ENCODE measurements at regions not wholly inside any gene's neighbourhood (a gene's known extent, or its start where the extent isn't known, plus 50 kb on each side); places are given as distances from the start of the nearest gene placed in this dataset.

DNA sequence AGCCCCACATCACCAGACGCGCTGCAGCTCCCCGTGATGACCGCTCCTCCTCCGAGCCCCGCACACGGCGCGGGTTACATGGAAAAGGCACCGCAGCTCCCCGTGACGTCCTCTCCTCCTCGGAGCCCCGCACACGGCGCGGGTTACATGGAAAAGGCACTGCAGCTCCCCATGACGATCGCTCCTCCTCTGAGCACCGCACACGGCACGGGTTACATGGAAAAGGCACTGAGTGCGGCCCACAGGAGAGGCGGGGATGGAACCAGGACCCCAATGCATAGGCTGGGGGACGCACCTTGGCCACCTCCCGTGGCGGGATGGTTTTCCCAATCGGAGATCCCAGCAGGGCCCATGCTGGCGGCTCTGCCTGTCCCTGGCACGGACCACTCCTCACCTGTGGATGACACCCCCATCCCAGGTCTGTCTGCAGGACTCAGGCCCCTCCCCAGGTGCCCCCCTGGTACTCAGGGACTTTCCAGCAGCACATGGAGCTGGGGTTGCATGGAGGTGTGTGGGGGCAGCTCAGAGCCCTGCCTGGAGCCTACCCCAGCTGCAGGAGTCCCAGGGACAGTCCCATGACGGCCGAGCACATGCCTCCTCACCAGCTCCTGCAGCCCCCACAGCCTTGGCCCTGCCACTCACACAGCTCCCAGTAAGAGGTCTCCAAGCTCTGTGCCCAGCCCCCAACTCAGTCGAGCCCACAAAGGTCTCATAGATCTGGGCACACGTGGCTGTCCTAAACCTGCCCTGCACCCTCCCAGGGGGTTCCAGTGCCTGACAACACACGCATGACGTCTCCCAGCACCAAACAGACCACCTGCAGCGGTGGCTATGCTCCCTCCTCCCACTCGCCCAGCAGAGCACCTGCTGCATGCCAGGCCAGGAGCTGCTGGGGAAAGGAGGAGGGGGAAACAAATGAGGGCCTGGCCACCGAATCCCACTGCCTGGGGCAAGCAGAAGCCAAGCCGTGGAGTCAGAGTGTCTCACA, 166.6 kb downstream of the BRD1 start:
- no peaks in the 10 kb centered on the region for H3K9me3 ChIP-seq (ENCODE audit: low read depth)
- no peaks in the 10 kb centered on the region for H3K36me3 ChIP-seq (ENCODE audit: low read depth)
- H3K79me2 ChIP-seq (ENCODE audit: insufficient read depth), result no peaks in the 10 kb centered on the region
- no peaks in the 10 kb centered on the region for H3F3A ChIP-seq (ENCODE audit: insufficient read depth)
- TF ChIP-seq EZH2 (IDR thresholded peaks at IDR 0.05; ENCODE audit: insufficient read depth, poor library complexity, severe bottlenecking) (no peak), EZH2phosphoT487 (IDR thresholded peaks at IDR 0.05; ENCODE audit: insufficient read depth, low read depth) (no peak)
- DNase-seq, result no peak
- no peak overlapping the region for H3K4me2 ChIP-seq (ENCODE audit: unreplicated experiment)
- H3K9ac ChIP-seq, result no peak overlapping the region
- no peak overlapping the region for H3K4me3 ChIP-seq
- no peaks in the 10 kb centered on the region for H4K20me1 ChIP-seq (ENCODE audit: insufficient read depth)
- in situ Hi-C loops (cut with MboI), result no loop called here
- WGBS, 2 experiments (ENCODE audit: low coverage in 1 of 2, low lambda C conversion rate in 2 of 2, missing lambda C conversion rate in 2 of 2), result 44 to 52% methylated on average over 35 to 40 of the region's 40 CpGs
- H2AFZ ChIP-seq, result no peak overlapping the region
- H3K4me1 ChIP-seq (ENCODE audit: insufficient read depth), result no peaks in the 10 kb centered on the region
- no peaks in the 10 kb centered on the region; the same call in 1 of the 2 replicates for H3K27me3 ChIP-seq (replicated peaks; ENCODE audit: insufficient read depth)
- H3K9me2 ChIP-seq (ENCODE audit: insufficient read depth), result no peaks in the 10 kb centered on the region
- no peak overlapping the region for H3K27ac ChIP-seq

DNA sequence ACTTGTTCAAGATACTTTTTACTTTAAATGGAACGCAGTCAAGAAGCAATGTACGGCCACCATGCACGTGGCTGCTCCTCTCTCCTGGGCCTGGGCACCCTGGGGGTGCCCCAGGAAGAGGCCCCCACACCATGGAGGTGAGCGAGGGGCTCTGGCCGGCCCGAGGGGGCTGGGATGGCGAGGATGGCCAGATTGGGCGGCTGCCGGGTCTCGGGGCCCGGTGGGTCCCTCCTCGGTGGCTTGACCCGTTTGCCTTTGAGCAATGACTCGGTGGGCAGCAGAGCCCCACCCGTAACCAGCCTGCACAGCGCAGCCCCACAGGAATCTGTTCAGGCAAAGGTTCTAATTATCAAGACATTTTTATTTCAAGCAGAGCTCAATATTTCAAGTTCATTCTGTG, 167.4 kb downstream of the BRD1 start:
- no peak for DNase-seq
- Histone ChIP-seq H3K4me2 (ENCODE audit: unreplicated experiment) (no peak overlapping the region), H2AFZ (no peak overlapping the region), H3F3A (ENCODE audit: insufficient read depth) (no peaks in the 10 kb centered on the region), H4K20me1 (ENCODE audit: insufficient read depth) (no peaks in the 10 kb centered on the region), H3K27ac (no peak overlapping the region), H3K4me1 (ENCODE audit: insufficient read depth) (no peaks in the 10 kb centered on the region), H3K27me3 (replicated peaks; ENCODE audit: insufficient read depth) (no peaks in the 10 kb centered on the region; the same call in 1 of the 2 replicates), H3K4me3 (no peak overlapping the region), H3K9me3 (ENCODE audit: low read depth) (no peaks in the 10 kb centered on the region), H3K79me2 (ENCODE audit: insufficient read depth) (no peaks in the 10 kb centered on the region), H3K9ac (no peak overlapping the region), H3K9me2 (ENCODE audit: insufficient read depth) (no peaks in the 10 kb centered on the region), H3K36me3 (ENCODE audit: low read depth) (no peaks in the 10 kb centered on the region)
- in situ Hi-C loops (cut with MboI), result no loop called here
- 33 to 39% methylated on average over 16 of the region's 16 CpGs for WGBS, 2 experiments (ENCODE audit: low coverage in 1 of 2, low lambda C conversion rate in 2 of 2, missing lambda C conversion rate in 2 of 2)
- no peak for TF ChIP-seq EZH2 (IDR thresholded peaks at IDR 0.05; ENCODE audit: insufficient read depth, poor library complexity, severe bottlenecking)

DNA sequence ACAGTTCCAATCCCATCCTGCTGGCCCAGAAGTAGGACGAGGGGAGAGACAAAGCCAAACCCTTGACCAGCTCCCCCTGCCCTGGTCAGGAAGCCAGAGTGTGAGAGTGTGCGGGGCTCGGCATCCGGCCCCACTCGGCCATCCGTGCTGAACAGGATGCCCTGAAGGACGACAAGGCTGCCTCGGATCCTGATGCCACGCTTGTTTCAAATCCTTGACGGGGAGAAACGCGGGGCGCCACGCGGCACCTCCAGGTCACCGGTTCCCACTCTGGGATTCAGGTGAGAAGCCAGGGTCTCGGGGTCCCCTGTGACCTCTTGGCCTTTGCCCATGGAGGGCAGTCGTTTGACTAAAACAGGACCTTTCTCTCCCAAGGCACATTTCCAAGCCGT, 167.8 kb downstream of the BRD1 start:
- TF ChIP-seq EZH2 (IDR thresholded peaks at IDR 0.05; ENCODE audit: insufficient read depth, poor library complexity, severe bottlenecking) (no peak), EZH2phosphoT487 (IDR thresholded peaks at IDR 0.05; ENCODE audit: insufficient read depth, low read depth) (no peak)
- Histone ChIP-seq H3K9me3 (ENCODE audit: low read depth) (no peaks in the 10 kb centered on the region), H3F3A (ENCODE audit: insufficient read depth) (no peaks in the 10 kb centered on the region), H4K20me1 (ENCODE audit: insufficient read depth) (no peaks in the 10 kb centered on the region), H3K27ac (no peak overlapping the region), H3K79me2 (ENCODE audit: insufficient read depth) (no peaks in the 10 kb centered on the region), H3K4me3 (no peak overlapping the region), H3K9ac (no peak overlapping the region), H3K36me3 (ENCODE audit: low read depth) (no peaks in the 10 kb centered on the region), H3K9me2 (ENCODE audit: insufficient read depth) (no peaks in the 10 kb centered on the region), H3K27me3 (replicated peaks; ENCODE audit: insufficient read depth) (no peaks in the 10 kb centered on the region; the same call in 1 of the 2 replicates), H2AFZ (no peak overlapping the region), H3K4me2 (ENCODE audit: unreplicated experiment) (no peak overlapping the region), H3K4me1 (ENCODE audit: insufficient read depth) (no peaks in the 10 kb centered on the region)
- WGBS, 2 experiments (ENCODE audit: low coverage in 1 of 2, low lambda C conversion rate in 2 of 2, missing lambda C conversion rate in 2 of 2), result 62 to 67% methylated on average over 18 to 19 of the region's 19 CpGs
- in situ Hi-C loops (cut with MboI), result no loop called here
- DNase-seq, result no peak

- Histone ChIP-seq H3K4me1 (ENCODE audit: insufficient read depth) (no peaks in the 10 kb centered on the region), H3K27me3 (replicated peaks; ENCODE audit: insufficient read depth) (no peaks in the 10 kb centered on the region; the same call in 1 of the 2 replicates), H3K4me2 (ENCODE audit: unreplicated experiment) (no peak overlapping the region), H4K20me1 (ENCODE audit: insufficient read depth) (no peaks in the 10 kb centered on the region), H3K9me2 (ENCODE audit: insufficient read depth) (no peaks in the 10 kb centered on the region), H3K36me3 (ENCODE audit: low read depth) (no peaks in the 10 kb centered on the region), H3F3A (ENCODE audit: insufficient read depth) (no peaks in the 10 kb centered on the region), H3K9me3 (ENCODE audit: low read depth) (no peaks in the 10 kb centered on the region), H3K27ac (no peak overlapping the region), H3K9ac (no peak overlapping the region), H2AFZ (no peak overlapping the region), H3K79me2 (ENCODE audit: insufficient read depth) (no peaks in the 10 kb centered on the region), H3K4me3 (no peak overlapping the region)
- TF ChIP-seq EZH2 (IDR thresholded peaks at IDR 0.05; ENCODE audit: insufficient read depth, poor library complexity, severe bottlenecking) (no peak), EZH2phosphoT487 (IDR thresholded peaks at IDR 0.05; ENCODE audit: insufficient read depth, low read depth) (no peak)
- no peak for DNase-seq
- in situ Hi-C loops (cut with MboI), result no loop called here
- WGBS, 2 experiments (ENCODE audit: low coverage in 1 of 2, low lambda C conversion rate in 2 of 2, missing lambda C conversion rate in 2 of 2), result 35 to 36% methylated on average over 15 to 19 of the region's 19 CpGs
These were observed 168.3 kb downstream of the BRD1 start for GRCh38 chr22:49659281-49659923.
